Thoracic aorta (tissue), 2 donors: ENCODE measurements at regions not wholly inside any gene's neighbourhood (a gene's known extent, or its start where the extent isn't known, plus 50 kb on each side); places are given as distances from the start of the nearest gene placed in this dataset.

Source experiments
- ATAC-seq: fragments of 150-250 bp; one replicate; pipeline ENCODE4 v1.8.0; 2017; ENCODE audit warnings: low read depth; ENCODE audit not compliant: insufficient number of reproducible peaks, low FRiP score
- DNase-seq: peaks from one replicate; pipeline ENCODE4 v3.0.0-alpha.2; 2020; ENCODE audit warnings: low spot score
- H3K27ac ChIP-seq, 2 donors: fragments of 200-600 bp; sonication (generic); 1 replicate in 1 of 2; 2 replicates in 1 of 2; pipeline ENCODE4 v1.5.1; 2016; ENCODE audit warnings: mild to moderate bottlenecking in 2 of 2, moderate library complexity in 2 of 2
- H3K27me3 ChIP-seq: fragments of 200-600 bp; sonication (generic); replicated peaks from 2 replicates; pipeline ENCODE4 v1.6.0; 2016; ENCODE audit warnings: mild to moderate bottlenecking; ENCODE audit not compliant: insufficient read depth
- H3K36me3 ChIP-seq: fragments of 200-600 bp; sonication (generic); one replicate; pipeline ENCODE4 v1.5.1; 2016
- H3K4me1 ChIP-seq, 2 donors: fragments of 200-600 bp; sonication (generic); 1 replicate in 1 of 2; 2 replicates in 1 of 2; pipeline versions ENCODE4 v1.5.1 to v1.6.0; 2016; ENCODE audit warnings: low read depth in 2 of 2, mild to moderate bottlenecking in 1 of 2; ENCODE audit not compliant: control insufficient read depth in 1 of 2
- H3K4me3 ChIP-seq: fragments of 200-600 bp; sonication (generic); 2 replicates; pipeline ENCODE4 v1.5.1; 2016; ENCODE audit warnings: mild to moderate bottlenecking
- H3K9me3 ChIP-seq: fragments of 200-600 bp; sonication (generic); 2 replicates; pipeline ENCODE4 v1.5.1; 2016
- CTCF ChIP-seq: fragments of 200-600 bp; sonication (generic); IDR thresholded peaks from one replicate; pipeline ENCODE4 v1.5.1; 2019; ENCODE audit warnings: antibody characterized with exemption

DNA sequence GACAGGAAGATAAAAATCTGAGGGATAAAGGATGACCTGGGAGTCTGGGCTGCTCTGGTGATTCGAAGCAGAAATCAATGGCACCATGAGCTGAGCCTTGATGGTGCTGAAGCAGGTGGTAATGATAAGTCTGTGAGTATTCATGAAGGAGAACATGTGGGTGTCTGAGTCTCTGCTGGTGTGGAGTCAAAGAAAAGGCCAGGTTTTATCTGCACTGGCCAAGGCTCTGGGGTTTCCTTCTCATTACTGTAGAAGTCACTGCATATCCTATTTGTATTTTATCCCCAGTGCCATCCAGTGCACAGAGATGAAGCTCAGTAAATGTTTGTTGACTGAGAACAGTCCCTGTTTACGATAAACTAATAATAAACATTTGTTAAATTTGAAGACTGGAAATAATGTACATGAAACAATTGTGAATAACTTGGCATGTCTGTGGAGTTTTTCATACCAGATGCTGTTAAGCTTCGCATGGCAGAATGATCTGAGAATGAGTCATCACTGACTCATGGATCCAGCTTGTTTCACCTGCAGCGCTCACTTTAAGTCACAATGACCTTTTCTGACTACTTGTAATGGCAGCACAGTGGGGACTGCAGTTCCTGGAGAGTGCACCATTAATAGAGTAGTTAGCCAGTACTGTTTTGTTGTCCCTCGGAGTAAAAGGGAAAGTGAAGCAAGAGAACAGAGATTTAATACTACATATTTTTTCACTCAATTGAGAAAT, 538.5 kb downstream of the HTR7 start:
- ATAC-seq (no peak), DNase-seq (no peak)
- Histone ChIP-seq H3K36me3 (no peaks in the 10 kb centered on the region), H3K9me3 (no peaks in the 10 kb centered on the region), H3K27me3 (no peaks in the 10 kb centered on the region), H3K4me3 (no peak overlapping the region), H3K27ac (no peak overlapping the region), H3K4me1 (peaks cover 5 to 6% of the 10 kb centered on the region in 2 donors)
- no peak for TF ChIP-seq CTCF

DNA sequence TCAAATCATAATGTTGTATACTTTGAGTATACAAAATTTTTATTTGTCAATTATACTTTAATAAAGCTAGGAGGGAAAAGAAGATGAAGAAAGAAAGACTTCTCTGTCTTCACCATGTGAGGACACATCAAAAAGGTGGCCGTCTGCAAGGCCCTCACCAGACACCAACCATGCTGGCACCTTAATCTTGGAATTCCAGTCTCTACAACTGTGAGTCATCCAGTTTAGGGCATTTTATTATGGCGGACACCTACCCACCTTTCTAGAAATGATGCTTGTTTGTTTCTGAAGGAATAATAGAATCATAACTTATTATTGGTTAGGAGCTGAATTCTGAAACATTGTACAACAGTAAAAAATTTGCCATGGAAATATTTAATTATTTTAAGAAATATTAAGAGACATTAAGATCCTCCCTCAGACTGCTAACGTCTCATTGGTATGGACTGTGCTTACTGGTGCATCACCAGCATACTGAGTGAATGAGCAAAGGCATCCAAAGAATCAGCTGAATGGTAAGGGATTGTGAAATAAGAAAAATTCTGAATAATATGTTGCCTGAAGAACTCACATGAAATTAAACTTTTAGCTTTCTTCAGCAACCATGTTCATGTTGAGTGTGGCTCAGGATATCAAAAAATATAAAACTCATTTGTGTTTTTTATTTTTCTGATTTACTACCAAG, 536.6 kb downstream of the HTR7 start:
- DNase-seq (no peak), ATAC-seq (no peak)
- Histone ChIP-seq H3K27me3 (no peaks in the 10 kb centered on the region), H3K36me3 (no peaks in the 10 kb centered on the region), H3K4me3 (no peak overlapping the region), H3K9me3 (no peaks in the 10 kb centered on the region), H3K27ac (no peak overlapping the region), H3K4me1 (peaks cover 5 to 12% of the 10 kb centered on the region in 2 donors)
- TF ChIP-seq CTCF, result no peak

GRCh38 chr10:90326498-90327267, 531.2 kb downstream of the HTR7 start:
- no peak for ATAC-seq

DNA sequence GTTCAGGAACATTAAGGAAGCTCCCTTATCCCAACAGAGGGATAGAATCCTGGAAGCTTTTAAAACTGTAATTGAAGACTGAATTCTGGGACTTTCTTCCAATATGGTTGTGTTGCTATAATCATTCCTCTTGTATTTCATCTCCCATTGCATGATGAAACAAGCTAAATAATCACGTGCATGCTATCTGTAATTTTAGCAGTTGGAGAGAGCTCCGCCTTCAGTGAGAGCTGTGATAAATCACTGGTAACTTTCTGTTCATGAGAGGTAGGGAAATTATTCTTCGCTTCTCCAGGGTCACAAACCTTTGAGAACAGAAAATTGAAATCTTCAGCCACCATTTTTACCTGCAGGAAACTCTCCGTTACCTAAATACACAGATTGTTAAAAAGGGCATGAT, 530.2 kb downstream of the HTR7 start:
- H3K9me3 ChIP-seq, result no peaks in the 10 kb centered on the region
- no peak for TF ChIP-seq CTCF
- no peaks in the 10 kb centered on the region for H3K36me3 ChIP-seq
- H3K27ac ChIP-seq, result no peak overlapping the region
- no peaks in the 10 kb centered on the region for H3K27me3 ChIP-seq
- DNase-seq (no peak), ATAC-seq (no peak)
- no peak overlapping the region for H3K4me3 ChIP-seq
- peaks cover 0 to 14% of the 10 kb centered on the region in 2 donors for H3K4me1 ChIP-seq

More at GRCh38 chr10:90326498-90327267, 531.2 kb downstream of the HTR7 start:
- DNase-seq, result no peak
- Histone ChIP-seq H3K4me3 (no peak overlapping the region), H3K27ac (no peak overlapping the region), H3K4me1 (peaks cover 0 to 14% of the 10 kb centered on the region in 2 donors), H3K9me3 (no peaks in the 10 kb centered on the region), H3K27me3 (no peaks in the 10 kb centered on the region), H3K36me3 (no peaks in the 10 kb centered on the region)
- no peak for TF ChIP-seq CTCF

DNA sequence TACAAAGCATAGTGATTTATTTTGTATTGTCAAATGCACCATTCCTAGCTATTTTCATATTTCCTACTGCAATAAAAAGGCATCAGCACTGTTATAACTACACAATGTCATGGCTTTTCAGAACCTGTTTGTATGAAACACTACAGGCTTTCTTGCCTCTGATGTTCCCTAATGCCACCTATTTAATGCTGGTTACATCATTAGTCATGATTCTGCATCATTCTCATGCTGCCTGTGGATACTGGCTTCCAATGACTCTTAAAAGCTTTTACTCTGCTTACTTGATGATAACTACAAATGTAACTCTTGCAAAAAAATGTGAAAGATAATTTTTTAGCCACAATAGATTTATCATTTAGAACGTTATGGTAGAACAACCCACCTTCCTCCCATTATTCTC, 529.4 kb downstream of the HTR7 start:
- no peak for TF ChIP-seq CTCF
- DNase-seq (no peak), ATAC-seq (no peak)
- no peaks in the 10 kb centered on the region for H3K27me3 ChIP-seq
- no peaks in the 10 kb centered on the region for H3K9me3 ChIP-seq
- H3K36me3 ChIP-seq, result no peaks in the 10 kb centered on the region
- H3K27ac ChIP-seq, result no peak overlapping the region
- no peak overlapping the region for H3K4me3 ChIP-seq
- peaks cover 0 to 14% of the 10 kb centered on the region in 2 donors for H3K4me1 ChIP-seq
